ENCODE measurements at regions not wholly inside any gene's neighbourhood (a gene's known extent, or its start where the extent isn't known, plus 50 kb on each side); places are given as distances from the start of the nearest gene placed in this dataset.

DNA sequence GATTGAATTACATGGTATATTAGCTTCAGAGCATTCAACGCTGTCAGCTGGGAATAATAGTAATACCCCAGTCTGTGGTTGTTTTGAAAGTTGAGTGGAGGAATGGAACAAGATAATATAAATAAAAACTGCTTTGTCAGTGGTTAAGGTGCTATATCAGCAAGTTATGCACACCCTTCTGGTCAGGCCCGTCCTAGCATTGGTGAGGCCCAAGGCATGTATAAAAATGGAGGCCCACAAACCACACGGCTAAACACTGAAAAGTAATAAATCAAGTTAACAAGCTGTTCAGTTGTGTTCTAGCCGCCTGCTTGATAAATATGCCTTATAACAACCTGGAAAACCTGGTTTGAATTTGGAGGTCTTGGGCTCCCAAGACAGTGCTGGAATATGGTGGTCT, 77.4 kb downstream of the PSMG1 start:
- DNase-seq (ENCODE audit: low read depth), result no peak

DNA sequence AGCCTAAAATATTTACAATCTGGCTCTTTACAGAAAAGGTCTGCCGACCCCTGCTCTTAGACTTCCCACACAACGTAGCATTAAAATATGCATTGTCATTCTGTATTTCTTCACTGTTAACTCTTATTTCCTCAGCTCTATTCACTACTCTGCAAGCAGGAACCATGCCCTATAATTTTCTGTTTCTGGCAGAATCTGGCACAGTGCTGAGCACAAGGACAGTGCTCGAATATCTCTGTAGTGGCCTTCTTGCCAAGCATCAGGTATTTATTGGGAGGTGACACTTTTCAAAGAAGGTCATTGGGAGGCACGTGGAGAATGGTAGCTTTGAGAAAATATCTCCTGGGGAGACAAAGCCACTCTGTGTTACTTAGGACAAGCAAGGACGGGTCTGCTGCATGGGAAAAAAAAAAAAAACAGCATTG, 77.9 kb downstream of the PSMG1 start:
- DNase-seq (ENCODE audit: low read depth), result no peak

DNA sequence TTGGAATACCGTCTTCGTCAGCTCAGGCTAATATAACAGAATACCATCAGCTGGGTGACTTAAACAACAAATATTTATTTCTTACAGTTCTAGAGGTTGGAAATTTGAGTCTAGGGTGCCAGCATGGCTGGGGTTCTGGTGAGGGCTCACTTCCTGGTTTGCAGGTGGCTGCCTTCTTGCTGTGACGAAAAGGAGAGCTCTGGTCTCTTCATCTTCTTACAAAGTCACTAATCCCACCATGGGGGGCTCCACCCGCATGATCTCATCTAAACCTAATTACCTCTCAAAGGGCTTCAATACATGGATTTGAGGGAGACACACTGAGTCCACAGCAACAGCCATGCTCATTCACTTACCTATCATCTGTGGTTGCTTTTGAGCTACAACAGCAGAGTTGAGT, 78.3 kb downstream of the PSMG1 start:
- no peak for DNase-seq (ENCODE audit: low read depth)

DNA sequence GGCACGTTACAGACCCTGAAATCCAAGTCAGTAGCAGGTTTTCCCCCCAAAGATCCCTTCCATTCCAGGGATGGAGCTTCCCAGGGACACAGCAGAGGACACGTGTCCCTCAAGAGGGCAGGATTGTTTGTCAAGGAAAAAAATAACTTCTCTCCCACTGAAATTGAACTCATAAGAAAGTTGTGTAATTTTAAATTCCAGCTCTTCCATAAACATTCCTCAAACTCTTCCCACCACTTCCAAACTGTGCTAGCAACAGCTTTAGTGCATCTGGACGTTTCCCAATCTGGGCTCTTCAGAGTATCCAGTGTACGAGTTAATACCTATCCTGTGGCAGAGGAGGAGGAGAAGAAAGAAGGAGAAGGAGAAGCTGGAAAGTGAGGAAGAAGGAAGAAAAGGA, 79.6 kb downstream of the PSMG1 start:
- no peak for DNase-seq (ENCODE audit: low read depth)

DNA sequence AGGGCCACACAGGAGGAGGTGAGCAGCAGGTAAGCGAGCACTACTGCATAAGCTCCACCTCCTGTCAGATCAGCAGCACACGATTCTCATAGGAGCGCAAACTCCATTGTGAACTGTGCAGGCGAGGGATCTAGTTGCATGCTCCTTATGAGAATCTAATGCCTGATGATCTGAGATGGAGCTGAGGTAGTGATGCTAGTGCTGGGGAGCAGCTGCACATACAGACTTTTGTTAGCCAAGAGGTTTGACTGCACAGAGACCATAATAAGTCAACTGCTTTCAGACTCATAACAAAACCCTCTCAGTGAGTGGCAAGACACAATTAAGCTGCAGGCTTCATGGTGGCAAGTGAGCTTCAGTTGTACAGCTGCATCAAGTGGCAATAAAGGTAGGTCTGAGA, 83.4 kb downstream of the PSMG1 start:
- no peak for DNase-seq (ENCODE audit: low read depth)

DNA sequence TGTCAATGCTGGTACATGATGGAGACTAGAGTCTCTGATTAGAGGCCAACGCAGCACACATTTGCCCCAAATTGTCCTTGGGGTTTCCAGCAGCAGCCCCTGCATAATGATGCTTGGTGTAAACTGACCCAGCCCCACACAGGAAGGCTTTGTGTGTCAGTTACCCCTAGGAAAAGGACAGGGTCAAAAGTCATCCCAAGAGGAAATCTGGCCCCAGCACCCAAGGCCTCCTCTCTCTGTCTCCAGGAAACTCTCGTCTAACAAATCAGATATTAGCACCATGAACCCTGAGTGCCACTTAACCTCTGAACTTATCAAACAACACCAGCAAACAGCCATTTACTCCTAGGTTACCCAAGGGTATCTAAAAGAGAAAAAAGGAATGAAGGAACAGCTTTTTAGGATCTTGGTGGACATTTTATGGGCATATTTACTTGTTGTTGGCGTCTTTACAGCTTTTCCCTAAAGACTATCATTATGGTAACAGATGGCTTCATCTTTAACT, 84.5 kb downstream of the PSMG1 start:
- no peak for DNase-seq (ENCODE audit: low read depth)

DNA sequence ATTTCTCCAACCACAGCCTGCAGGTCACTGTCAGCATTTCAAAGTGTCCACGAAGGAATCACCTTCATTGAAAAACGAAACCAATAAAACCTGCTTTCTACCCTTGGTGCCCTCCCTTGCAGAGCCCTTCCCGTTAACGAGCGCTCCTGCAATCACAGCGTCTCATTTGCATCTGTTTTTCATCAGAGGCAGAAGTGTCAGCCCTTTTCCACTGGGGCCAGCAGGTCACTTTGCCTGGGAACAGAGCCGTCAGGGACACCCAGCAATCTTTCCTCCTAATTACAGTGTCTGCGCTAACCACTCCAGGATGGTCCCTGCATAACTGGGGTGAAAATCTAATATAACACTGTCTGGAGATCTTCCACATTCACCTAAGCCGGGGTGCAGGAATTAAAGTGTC, 85.3 kb downstream of the PSMG1 start:
- DNase-seq (ENCODE audit: low read depth), result no peak

DNA sequence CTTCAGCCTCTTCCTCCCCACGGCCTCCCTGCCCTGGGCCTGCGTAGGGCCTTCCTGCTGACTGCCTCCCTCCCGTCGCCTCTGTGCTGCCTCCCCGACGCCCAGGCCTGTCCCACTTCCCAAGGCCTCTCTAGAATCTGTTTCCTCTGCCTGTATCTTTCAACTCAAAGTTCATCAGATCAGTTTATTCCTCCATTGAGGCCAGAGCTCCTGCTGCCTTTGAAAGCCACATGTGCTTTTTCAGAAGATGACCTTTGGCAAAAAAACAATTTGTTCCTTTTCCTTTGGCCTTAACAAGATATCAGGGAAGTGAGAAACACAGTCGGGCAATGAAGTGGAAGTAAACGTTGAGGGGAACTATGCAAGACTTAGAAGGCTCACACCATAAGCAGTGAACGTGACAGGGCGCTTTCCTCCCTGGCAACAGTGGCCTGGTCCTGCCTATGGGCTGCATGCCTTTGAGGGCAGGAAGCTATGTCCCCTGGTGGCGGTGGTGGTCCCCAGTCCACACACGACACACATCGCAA, 85.9 kb downstream of the PSMG1 start:
- DNase-seq (ENCODE audit: low read depth), result no peak

DNA sequence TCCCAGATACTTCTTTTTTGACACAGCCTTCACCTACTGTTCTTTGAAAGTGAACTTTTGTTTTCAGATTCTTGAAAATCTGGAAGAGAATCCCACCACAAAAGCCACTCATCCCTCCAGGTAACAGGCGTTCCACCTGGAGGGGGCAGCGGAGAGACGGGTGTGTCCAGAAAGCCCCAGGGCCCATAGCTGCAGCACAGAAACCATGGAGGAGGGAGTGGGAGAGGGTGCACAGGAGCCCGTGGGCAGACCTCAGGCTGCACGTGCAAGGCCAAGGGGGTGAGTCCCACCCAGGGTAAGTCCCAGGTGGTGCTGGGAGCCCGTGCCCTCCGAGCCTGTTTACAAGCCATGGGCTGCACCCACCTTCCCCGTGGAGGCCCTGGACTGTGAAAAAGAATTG, 86.5 kb downstream of the PSMG1 start:
- no peak for DNase-seq (ENCODE audit: low read depth)

DNA sequence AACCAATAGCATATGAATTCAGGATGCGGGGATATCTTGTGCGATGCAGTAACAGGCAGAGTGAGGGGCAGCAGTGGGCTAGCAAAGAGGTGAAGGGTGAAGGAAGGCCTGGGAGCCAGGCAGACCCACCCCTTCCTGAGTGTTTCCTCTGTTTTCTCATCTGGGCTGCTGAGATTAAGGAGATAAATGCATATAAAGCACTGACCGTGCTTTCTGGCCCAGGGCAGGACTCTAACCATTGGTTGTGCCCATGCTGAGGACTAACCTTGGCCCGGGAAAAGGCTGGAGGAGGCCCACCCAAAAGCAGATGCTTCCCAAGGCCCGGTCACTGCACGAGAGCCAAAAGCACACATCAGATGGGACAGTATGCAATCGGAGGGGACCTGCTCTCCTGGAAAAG, 87.6 kb downstream of the PSMG1 start:
- no peak for DNase-seq (ENCODE audit: low read depth)

DNA sequence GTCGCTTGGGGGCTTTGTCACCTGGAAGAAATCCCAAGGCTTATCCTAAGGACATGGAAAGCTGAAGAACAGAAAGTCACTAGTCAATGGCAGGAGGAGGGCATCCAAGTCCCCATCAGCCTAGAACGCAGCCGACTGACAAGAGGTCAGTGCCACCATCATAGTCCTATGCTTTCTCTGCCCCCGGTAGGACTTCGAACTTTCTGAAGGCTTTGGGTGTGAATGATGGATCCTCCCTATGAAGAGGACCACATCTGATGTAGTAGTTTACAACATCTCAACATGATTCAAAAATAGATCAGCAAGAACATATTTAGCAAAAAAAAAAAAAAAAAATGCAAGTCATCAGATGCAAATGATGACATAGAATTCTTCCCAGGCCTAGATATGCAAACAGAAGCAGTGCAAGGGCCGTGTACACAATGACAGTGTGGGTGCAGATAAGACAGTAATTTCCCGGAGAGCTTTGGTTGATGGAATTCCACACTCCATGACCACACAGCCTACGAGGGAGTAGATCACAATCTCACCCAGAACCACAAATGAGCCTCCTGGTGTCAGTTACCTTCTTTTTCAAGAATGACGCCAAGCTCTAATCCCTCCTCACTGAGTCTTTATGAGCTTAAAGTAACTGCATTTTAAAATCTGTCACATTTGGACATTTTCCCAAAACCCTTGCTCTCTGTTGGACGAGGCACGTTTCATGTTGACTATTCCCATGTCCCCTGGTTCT, 88.2 kb downstream of the PSMG1 start:
- DNase-seq (ENCODE audit: low read depth), result peak; percentile 8

DNA sequence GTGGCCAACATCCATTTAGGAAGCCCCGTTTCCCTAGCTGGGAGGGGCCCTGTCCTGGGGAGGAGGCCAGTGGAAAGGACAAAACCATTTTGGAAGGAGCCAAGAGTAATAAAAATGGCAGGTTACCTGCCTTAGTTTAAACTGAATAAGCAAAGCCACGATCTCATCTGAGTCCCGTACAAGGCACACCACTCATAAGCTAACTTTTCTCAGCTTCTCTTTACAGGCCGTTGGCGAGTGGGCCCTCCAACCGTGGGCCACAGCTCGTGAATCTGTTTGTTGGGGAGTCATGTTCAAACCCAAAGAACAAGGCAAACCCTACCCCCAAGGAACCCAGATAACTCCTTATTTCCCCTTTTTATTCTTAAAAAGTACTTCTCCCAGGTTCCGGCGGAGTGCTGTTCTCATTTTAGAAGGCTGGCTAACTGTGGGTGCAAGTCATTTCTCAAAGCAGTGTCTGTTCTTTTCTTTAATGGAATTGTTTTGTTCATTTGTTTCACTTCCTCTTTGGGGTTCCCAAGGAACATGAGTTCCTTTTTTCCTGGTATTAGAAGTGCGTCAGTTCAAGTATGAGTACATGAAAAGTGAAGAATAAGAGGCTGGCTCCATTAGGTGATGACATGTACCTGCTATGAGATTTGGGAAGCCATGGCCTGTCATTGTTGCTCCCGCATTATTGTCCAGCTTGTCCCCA, 89.0 kb downstream of the PSMG1 start:
- no peak for DNase-seq (ENCODE audit: low read depth)

DNA sequence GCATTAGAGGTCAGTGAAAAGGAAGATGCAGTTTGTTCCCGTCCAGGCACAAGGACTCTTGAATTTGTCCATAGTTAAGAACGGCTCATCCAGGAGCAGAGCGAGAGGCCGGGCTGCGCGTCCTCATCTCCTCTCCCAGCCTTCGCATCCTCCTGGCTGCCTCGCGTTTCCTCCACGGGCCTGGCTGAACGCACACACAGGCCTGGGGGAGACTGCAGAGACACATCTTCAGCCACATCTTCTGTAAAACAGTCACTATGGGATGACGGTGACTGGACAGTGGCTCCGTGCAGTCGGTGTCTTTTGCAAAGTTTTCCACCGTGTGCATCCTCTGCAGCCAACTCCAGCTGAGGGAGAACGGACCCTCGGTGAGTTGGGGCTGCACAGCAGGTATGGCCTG, 89.7 kb downstream of the PSMG1 start:
- no peak for DNase-seq (ENCODE audit: low read depth)

DNA sequence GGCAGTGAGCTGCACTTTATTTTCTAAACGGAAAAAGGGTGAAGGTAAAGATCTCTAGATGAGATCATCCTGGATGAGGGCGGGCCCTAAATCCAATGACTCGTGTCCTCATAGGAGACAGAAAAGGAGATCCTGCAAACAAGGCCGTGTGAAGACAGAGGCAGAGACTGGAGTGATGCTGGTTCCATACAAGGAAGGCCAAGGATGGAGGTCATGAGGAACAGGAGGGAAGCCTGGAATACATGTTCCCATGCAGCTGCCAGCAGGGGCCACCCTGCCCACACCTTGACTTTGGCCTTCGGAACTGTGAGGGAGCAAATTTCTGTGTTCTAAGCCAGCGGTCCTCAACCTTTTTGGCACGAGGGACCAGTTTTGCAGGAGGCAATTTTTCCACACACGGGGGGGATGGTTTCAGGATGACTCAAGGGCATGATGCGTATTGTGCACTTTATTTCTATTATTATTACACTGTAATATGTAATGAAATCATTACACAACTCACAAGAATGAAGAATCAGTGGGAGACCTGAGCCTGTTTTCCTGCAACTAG, 94.3 kb downstream of the PSMG1 start:
- peak; percentile 6 for DNase-seq (ENCODE audit: low read depth)

DNA sequence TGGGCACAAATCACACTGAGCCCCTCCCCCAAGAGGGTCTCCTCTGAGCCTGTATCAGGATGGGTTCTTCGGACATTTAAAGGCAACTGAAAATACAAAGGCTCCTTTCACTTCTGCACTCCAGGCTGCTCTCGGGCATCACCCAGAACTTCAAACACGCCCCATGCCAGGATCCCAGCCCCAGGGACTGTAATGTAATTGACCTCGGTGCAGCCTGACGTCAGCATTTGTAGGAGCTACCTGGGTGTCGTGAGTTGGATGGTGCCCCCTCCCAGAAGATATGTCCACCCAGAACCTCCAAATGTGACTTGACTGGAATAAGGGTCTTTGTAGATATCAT, 95.2 kb downstream of the PSMG1 start:
- DNase-seq (ENCODE audit: low read depth), result no peak

DNA sequence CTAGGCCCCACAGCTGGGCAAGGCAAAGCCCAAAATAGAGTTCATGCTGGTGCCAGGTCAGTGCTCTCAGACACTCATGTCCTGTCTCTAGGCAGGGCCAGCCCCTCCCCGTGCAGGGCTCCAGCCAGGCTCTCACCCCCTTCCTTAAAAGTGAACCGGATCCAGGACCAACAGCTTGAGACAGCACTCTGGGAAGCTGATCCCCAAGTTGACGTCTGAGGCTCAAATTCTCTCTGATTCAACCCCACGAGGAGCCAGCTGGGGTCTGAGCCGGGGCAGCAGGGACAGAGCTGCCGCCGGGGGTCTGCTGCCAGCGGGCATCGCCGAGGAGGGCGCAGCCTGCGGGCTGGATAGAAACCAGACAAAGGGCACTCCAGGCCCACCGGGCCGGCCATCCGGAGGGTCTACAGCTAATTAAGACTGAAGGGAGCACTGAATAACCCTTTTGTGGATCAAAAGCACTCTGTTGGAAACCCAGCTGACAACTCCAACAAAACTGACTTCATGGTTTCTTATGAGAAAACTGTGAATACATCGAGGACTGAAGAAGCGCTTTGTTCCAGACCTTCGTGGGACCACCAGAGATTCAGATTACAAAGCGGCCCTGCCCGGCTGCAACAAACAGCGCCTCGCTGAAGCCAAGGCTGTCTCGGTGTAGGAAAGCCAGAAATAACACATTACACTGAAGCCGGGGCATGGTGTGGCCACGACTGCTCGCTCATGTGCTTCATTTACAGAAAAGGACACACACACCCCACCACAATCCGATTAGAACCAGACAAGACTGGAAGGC, 95.8 kb downstream of the PSMG1 start:
- DNase-seq (ENCODE audit: low read depth), result no peak

DNA sequence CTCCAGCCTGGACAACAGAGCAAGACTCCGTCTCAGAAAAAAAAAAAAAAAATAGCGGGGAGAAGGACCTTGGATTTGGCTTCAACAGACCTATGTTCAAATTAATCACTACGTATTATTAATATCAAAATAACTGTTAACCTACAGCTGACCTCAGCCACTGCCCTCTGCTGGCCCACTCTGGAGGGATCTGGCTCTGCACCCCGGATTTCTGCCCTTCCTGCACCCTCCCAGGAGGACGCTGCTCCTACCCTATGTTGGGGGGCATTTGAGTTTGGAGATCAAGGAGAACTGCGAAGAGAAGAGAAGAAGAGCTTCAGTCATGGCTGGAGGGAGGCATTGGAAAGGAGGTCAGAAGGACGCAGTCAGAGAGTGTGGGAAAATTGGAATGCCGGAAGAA, 96.7 kb downstream of the PSMG1 start:
- no peak for DNase-seq (ENCODE audit: low read depth)

DNA sequence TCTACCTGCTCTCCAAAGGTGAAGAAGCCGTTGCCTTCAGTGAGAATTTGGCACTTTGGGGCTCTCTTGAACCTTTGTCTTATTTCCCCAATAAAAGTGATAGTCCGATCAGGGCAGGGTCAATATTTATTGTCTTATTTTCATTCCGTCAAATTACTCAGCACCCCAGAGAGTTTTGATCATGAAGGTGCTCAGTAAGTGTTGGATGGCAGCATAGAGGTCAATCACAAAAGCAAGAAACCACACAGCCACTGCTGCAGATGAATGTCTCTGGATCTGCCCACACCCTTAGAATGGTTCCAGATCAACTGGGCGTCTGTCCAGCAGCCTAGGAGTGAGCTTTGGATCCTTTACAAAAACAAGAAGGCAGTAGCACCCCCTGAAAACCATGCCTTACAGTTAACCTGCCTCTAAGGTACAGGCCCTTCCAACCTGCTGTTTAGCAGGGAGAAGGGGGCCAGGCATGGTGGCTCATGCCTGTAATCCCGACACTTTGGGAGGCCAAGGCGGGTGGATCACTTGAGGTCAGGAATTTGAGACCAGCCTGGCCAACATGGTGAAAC, 97.3 kb downstream of the PSMG1 start:
- DNase-seq (ENCODE audit: low read depth), result no peak

DNA sequence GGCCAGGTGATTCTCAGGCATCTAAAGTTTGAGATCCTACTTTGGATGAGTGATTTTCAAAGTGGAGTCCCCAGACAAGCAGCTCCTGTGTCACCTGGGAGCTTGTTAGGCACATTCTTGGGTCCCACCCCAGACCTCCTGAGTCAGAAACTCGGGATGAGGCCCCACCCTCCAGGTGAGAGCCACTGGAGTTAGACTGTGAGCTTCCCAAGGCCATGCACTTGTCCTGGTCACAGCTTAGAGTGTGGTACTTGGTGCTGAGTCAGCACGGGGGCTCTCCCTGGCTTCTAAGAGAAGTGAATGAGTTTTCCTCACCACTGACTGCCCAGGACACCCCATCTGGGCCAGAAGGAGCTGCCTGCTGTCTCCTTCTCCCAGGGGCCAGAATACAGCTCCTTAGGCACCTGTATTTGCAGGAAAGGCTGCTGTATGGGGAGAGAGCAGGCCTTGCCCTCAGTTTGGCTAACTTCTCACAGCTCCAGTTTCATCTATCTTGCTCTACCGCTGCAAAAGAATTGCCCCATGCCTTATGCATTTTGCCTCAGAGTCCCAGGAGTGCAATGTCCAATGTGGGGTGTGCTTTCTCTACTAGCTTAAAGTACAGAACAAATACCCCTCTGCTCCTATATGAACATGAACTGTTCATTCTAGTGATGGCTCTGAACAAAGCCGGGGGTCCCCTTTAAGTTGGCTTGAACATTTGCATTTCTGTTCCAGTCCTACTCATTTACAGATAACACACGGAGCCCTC, 98.1 kb downstream of the PSMG1 start:
- DNase-seq (ENCODE audit: low read depth), result peak; percentile 6

DNA sequence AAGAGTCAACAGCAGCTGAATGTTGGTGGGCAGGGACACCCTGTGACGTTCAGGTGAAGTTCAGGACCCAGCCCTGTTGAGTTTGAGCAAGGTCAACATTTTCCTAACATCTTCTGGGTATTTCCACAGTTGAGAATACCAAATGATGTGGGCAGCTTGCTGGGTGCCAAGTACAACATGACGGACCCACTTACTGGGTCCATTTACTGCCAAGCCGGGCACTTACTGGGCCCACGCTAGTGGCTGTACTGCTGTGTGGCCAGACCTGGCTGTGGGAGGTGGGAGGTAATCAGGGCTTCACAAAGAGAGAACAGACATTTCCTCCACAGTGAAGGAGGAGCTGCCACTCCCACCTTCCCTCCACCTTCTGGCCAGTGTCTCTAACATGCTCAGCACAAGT, 99.2 kb downstream of the PSMG1 start:
- DNase-seq (ENCODE audit: low read depth), result no peak

DNA sequence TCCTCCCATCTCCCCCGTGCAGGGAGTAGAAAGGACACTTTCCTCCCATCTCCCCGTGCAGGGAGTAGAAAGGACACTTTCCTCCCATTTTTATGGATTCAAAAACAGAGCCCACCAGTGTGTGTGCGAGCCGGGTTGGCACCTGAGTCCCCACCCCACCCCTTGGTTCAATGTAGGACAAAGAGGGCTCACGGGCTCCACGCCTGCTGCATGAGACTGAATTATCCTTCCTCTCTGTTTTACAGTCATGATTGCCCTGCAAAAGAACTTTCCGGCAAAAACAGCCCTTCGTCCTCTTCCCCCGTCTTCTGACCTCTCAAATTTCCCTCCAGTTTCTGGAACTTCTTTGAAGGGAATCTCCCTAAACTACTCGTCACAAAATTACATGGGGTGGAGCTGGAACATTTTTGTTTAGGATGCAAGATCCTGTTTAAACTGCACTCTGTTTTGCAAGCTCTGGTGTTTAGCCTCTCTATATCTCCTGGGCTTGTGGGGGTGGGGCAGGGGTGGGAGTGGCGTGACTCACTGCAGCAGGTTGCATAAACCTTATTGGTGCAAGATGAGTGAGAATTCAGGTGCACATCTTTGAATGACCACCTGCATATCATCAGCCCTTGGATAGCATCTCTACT, 99.8 kb downstream of the PSMG1 start:
- peak; percentile 38 for DNase-seq (ENCODE audit: low read depth)

Data from renal cortical epithelial cell (primary cell).